LNCAP (cell line): ENCODE measurements at regions not wholly inside any gene's neighbourhood (a gene's known extent, or its start where the extent isn't known, plus 50 kb on each side); places are given as distances from the start of the nearest gene placed in this dataset.

ENCODE experiments used
- TF ChIP-seq, protein P1 (sequence below): fragments of 450-650 bp; IDR thresholded peaks from 2 replicates; pipeline ENCODE4 v1.5.1; 2017; ENCODE audit warnings: mild to moderate bottlenecking

DNA sequence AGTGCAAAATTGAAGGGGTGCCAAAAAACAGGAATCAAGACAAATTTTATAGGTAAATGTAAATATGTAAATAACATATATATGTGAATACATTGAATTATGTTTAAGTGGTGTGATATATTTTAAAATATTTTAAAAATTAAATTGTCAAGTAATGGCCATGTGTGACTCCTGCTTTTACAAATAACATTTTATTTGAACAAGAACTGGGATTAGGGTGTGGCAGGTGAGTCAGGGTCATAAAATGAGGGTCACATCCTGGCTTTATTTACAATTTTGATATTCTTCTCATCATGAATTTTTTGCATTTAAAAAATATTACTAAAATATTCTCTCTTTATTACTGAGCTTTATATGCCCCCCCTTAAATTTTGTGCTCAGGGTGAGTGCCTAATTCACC, 601.1 kb upstream of the MAN1A1 start:
- TF ChIP-seq, protein P1, sequence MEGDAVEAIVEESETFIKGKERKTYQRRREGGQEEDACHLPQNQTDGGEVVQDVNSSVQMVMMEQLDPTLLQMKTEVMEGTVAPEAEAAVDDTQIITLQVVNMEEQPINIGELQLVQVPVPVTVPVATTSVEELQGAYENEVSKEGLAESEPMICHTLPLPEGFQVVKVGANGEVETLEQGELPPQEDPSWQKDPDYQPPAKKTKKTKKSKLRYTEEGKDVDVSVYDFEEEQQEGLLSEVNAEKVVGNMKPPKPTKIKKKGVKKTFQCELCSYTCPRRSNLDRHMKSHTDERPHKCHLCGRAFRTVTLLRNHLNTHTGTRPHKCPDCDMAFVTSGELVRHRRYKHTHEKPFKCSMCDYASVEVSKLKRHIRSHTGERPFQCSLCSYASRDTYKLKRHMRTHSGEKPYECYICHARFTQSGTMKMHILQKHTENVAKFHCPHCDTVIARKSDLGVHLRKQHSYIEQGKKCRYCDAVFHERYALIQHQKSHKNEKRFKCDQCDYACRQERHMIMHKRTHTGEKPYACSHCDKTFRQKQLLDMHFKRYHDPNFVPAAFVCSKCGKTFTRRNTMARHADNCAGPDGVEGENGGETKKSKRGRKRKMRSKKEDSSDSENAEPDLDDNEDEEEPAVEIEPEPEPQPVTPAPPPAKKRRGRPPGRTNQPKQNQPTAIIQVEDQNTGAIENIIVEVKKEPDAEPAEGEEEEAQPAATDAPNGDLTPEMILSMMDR = no peak

DNA sequence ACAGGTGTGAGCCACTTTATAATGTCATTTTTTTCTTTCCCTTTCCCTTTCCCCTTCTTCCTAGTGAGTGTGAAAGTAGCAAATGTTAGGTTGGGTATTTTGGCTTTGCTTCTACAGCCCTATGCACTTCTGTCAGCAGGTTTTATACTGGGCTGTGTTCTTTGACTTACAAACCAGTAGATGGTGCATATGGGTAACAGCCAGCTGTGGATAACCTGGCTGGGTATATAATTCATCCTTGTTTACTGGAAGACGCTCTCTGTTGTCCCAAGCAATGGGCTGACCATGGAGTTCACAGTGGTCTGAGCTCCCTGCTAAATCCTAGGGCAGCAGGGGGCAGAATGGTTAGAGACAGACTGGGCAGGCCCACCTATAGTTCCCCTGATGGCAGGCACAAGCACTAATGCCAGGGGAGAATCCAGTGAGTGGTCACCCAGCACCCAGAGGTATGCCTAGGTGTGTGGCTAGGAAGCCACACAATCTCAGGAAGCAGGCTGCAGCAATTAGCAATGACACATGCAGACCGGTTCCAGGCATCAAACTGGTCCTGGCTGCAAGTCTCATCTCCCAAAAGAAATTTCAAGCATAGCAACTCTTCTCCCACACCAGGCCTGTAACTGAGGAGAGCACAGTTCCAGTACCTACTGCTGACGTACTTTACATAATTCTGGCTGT, 592.7 kb upstream of the MAN1A1 start:
- TF ChIP-seq, protein P1 = no peak

DNA sequence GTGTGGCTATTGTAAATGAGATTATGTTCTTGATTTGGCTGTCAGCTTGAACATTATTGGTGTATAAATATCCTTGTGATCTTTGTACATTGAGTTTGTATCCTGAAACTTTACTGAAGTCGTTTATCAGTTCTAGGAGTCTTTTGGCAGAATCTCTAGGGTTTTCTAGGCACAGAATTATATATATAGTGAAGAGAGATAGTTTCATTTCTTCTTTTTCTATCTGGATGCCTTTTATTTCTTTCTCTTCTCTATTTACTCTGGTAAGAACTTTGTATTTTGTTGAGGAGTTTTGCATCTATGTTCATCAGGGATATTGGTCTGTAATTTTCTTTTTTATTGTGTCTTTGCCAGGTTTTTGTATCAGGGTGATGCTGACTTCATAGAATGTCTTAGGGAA, 589.2 kb upstream of the MAN1A1 start:
- TF ChIP-seq, protein P1 = no peak

DNA sequence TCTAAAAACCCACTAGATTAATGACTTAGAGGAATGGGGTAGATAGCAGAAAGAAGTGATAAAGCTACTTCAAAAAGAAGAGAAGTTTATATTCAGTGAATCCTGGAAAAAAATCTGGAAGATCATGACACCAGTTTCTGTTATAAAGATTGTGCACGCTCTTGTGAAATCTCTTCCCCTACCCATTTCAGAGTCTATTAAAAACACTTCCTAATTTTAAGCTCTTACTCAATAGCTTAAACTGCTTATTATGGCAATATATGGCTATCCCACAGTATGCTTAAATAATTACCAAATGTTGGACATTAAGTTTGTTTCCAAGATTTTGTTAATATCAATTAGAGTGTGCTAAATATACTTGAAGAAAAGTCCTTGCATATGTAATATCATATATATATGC, 585.3 kb upstream of the MAN1A1 start:
- TF ChIP-seq, protein P1 = no peak

DNA sequence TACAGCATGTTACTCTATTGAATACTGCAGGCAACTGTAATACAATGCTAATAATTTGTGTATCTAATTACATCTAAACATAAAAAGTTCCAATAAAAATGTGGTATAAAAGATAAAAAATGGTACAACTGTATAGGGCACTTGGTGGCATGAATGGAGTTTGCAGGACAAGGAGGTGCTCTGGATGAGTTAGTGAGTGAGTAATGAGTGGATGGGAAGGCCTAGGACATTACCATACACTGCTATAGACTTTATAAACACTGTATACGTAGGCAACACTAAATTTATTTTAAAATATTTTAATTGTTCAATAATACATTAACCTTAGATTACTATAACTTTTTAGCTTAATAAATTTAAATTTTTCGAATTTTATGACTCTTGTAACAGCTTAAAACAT, 579.6 kb upstream of the MAN1A1 start:
- TF ChIP-seq, protein P1 = no peak

DNA sequence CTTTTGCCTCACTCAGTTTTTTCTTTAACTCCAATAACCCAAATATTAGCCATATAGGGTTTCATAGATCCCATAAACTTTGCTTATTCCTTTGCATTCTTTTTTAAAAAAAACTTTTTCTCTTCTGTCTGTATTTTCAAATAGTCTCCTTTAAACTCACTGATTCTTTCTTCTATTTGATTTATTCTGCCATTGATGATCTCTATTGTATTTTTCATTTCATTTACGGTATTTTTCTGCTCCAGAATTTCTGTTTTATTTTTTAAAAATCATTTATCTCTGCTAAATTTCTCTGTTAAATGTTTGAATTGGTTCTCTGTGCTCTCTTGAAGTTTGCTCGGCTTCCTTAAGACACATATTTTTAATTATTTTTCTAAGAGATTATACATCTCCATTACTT, 573.3 kb upstream of the MAN1A1 start:
- TF ChIP-seq, protein P1 = no peak

DNA sequence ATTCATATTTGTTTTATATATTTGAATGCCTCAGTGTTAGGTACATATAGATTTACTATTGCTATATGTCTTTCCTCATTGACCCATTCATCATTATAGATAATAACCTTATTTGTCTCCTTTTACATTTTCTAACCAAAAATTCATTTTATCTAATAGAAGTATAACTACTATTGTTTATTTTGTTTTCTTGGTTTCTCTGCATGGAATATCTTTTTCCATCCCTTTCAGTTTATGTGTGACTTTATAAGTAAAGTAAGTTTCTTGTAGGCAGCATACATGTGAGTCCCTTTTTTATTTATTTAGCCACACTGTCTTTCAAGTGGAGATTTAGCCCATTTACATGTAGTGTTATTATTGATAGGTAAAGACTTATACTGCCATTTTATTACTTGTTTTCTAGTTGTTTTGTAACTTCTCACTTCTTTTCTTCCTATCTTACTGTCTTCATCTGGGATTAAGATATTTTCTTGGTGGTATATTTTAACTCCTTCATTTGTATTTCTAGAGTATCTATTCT, 572.0 kb upstream of the MAN1A1 start:
- TF ChIP-seq, protein P1 = no peak

DNA sequence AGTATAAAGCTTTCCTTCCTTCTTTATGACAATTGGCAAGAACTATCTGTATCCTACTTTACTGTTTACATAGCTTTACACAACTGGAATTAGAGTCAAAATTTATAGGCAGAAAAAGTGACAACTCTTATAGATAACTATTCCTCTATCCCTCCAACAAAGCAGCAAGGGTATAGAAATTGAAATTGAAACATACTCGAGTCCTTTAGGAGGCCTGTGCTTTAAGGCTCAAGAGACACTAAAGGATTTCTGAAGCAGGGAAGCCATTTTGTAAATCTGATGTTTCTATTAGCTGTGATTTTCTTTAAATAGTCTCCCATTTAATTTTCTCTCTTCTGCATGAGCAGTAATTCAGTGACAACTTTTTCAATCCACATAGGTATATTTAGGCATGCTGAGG, 567.6 kb upstream of the MAN1A1 start:
- TF ChIP-seq, protein P1 = no peak
